PC-3 (cell line): ENCODE measurements at regions not wholly inside any gene's neighbourhood (a gene's known extent, or its start where the extent isn't known, plus 50 kb on each side); places are given as distances from the start of the nearest gene placed in this dataset.

Experiments used
- ATAC-seq: fragments of 200-7000 bp; cut with Tn5 transposase; 2 replicates; pipeline ENCODE4 v1.9.1; 2020; ENCODE audit warnings: mild to moderate bottlenecking, moderate library complexity
- BruUV-seq: library from RNA; stranded (reverse); fragments of 400-500 nt; replicated peaks from 2 replicates; lab custom pipeline; 2021; lab: Mats Ljungman, UMichigan
- CTCF ChIA-PET: fragments of 300-600 bp; sonication (Branson Sonifier 250); formaldehyde crosslinking; loops from one replicate; lab custom pipeline; 2022; ENCODE audit warnings: antibody characterized with exemption; lab: Charles Lee
- POLR2A ChIA-PET: fragments of 300-600 bp; sonication (Branson Sonifier 250); formaldehyde crosslinking; loops from one replicate; lab custom pipeline; 2022; ENCODE audit warnings: antibody characterized with exemption; ENCODE audit not compliant: unreplicated experiment; lab: Charles Lee
- DNase-seq: peaks from one replicate; pipeline ENCODE4 v3.0.0-alpha.2; 2015
- H2AFZ ChIP-seq: fragments of 300-600 bp; sonication (generic); 2 replicates; pipeline ENCODE4 v1.6.0; 2016; ENCODE audit warnings: antibody characterized with exemption, low read length
- H3F3A ChIP-seq: fragments of 300-600 bp; sonication (generic); one replicate; pipeline ENCODE4 v1.6.0; 2017; ENCODE audit warnings: antibody characterized with exemption, low read length, control low read depth, mild to moderate bottlenecking; ENCODE audit not compliant: unreplicated experiment
- H3K27ac ChIP-seq: fragments of 300-600 bp; sonication (generic); 2 replicates; pipeline ENCODE4 v1.5.1; 2016; ENCODE audit warnings: mild to moderate bottlenecking, low read length
- H3K27me3 ChIP-seq: fragments of 300-600 bp; sonication (generic); 2 replicates; pipeline ENCODE4 v1.6.1; 2016; ENCODE audit warnings: low read length, mixed read lengths
- H3K36me3 ChIP-seq: fragments of 300-600 bp; sonication (generic); 2 replicates; pipeline ENCODE4 v1.6.1; 2016; ENCODE audit warnings: low read depth, mixed run types, low read length, mixed read lengths
- H3K4me1 ChIP-seq: fragments of 300-600 bp; sonication (generic); 2 replicates; pipeline ENCODE4 v1.5.1; 2016; ENCODE audit warnings: low read length; ENCODE audit not compliant: insufficient read depth
- H3K4me2 ChIP-seq: fragments of 300-600 bp; sonication (generic); 2 replicates; pipeline ENCODE4 v1.6.0; 2016; ENCODE audit warnings: low read length
- H3K4me3 ChIP-seq: fragments of 300-600 bp; sonication (generic); 2 replicates; pipeline ENCODE4 v1.5.1; 2016; ENCODE audit warnings: mild to moderate bottlenecking, low read length, mixed read lengths
- H3K79me2 ChIP-seq: fragments of 300-600 bp; sonication (generic); 2 replicates; pipeline ENCODE4 v1.6.1; 2017; ENCODE audit warnings: low read length, mixed read lengths
- H3K9ac ChIP-seq: fragments of 300-600 bp; sonication (generic); 2 replicates; pipeline ENCODE4 v1.6.0; 2016; ENCODE audit warnings: mild to moderate bottlenecking, low read length
- H3K9me2 ChIP-seq: fragments of 300-600 bp; sonication (generic); replicated peaks from 2 replicates; pipeline ENCODE4 v1.6.1; 2016; ENCODE audit warnings: mixed run types, low read length, mixed read lengths
- H3K9me3 ChIP-seq: fragments of 300-600 bp; sonication (generic); 2 replicates; pipeline ENCODE4 v1.6.1; 2016; ENCODE audit warnings: low read length, mixed read lengths
- H4K20me1 ChIP-seq: fragments of 300-600 bp; sonication (generic); 2 replicates; pipeline ENCODE4 v1.6.1; 2016; ENCODE audit warnings: low read length, mixed read lengths
- EZH2 ChIP-seq: fragments of 300-600 bp; sonication (generic); IDR thresholded peaks from one replicate; pipeline ENCODE4 v1.6.1; 2017; ENCODE audit warnings: antibody characterized with exemption, mild to moderate bottlenecking, low read length; ENCODE audit not compliant: unreplicated experiment
- EZH2phosphoT487 ChIP-seq: fragments of 300-600 bp; sonication (generic); IDR thresholded peaks from 2 replicates; pipeline ENCODE4 v1.6.1; 2018; ENCODE audit warnings: mild to moderate bottlenecking, antibody characterized with exemption, low read length, borderline replicate concordance
- intact Hi-C: fragments of 100-400 bp; cut with micrococcal nuclease; formaldehyde crosslinking; loops from 2 replicates; pipeline ENCODE4 v1.9.0; 2023
- TF ChIP-seq, protein P1 (sequence below): fragments of 300-600 bp; sonication (generic); conservative IDR thresholded peaks from 2 replicates; pipeline ENCODE4 v1.5.1; 2017; ENCODE audit warnings: antibody characterized with exemption, low read depth, mild to moderate bottlenecking, low read length

- ChIA-PET CTCF (no interaction called here), POLR2A (no interaction called here)
- intact Hi-C loops, result no loop called here
- no peak for TF ChIP-seq EZH2phosphoT487
- no peak for TF ChIP-seq EZH2
- TF ChIP-seq, protein P1, sequence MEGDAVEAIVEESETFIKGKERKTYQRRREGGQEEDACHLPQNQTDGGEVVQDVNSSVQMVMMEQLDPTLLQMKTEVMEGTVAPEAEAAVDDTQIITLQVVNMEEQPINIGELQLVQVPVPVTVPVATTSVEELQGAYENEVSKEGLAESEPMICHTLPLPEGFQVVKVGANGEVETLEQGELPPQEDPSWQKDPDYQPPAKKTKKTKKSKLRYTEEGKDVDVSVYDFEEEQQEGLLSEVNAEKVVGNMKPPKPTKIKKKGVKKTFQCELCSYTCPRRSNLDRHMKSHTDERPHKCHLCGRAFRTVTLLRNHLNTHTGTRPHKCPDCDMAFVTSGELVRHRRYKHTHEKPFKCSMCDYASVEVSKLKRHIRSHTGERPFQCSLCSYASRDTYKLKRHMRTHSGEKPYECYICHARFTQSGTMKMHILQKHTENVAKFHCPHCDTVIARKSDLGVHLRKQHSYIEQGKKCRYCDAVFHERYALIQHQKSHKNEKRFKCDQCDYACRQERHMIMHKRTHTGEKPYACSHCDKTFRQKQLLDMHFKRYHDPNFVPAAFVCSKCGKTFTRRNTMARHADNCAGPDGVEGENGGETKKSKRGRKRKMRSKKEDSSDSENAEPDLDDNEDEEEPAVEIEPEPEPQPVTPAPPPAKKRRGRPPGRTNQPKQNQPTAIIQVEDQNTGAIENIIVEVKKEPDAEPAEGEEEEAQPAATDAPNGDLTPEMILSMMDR, result no peak
- no peak for DNase-seq
- H3K36me3 ChIP-seq, result no peaks in the 10 kb centered on the region
- no peaks in the 10 kb centered on the region for H3K9me2 ChIP-seq
- H3K9me3 ChIP-seq, result no peaks in the 10 kb centered on the region
- H4K20me1 ChIP-seq, result no peaks in the 10 kb centered on the region
- no peak overlapping the region for H3K27ac ChIP-seq
- H3F3A ChIP-seq, result no peaks in the 10 kb centered on the region
- H2AFZ ChIP-seq, result no peak overlapping the region
- H3K4me3 ChIP-seq, result no peak overlapping the region
- no peak; the same call in 1 of the 2 replicates for ATAC-seq
- no peaks in the 10 kb centered on the region for H3K27me3 ChIP-seq
- no peak overlapping the region for H3K9ac ChIP-seq
- no TSS peak for BruUV-seq
- H3K4me2 ChIP-seq, result no peak overlapping the region
- no peaks in the 10 kb centered on the region for H3K79me2 ChIP-seq
- H3K4me1 ChIP-seq, result no peaks in the 10 kb centered on the region
These were observed 477.1 kb upstream of the NEGR1 start for GRCh38 chr1:72759486-72759885.

DNA sequence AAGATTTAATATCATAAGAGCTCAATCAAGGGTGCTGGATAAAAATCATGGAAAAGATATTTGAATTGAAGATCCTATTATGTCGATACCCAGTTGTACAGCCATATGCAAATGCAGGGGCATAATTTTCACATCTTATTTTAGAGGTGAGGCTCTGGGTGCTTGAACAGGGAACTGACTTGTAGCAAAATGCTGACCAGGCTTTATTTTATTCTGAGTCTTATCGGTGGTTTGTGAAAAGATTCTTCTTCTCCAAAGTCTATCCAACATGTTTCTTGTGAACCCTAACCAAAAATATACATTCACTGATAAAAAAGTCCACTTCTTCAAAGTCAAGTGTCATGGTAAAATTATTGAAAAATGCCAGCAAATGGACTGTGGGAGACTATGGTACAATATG, 475.5 kb upstream of the NEGR1 start:
- no peak for ATAC-seq

GRCh38 chr1:72745413-72745812, 463.1 kb upstream of the NEGR1 start:
- CTCF ChIA-PET, result no interaction called here
- H3K79me2 ChIP-seq, result no peaks in the 10 kb centered on the region
- BruUV-seq, result no TSS peak
- no peaks in the 10 kb centered on the region for H3K27me3 ChIP-seq
- DNase-seq (no peak), ATAC-seq (no peak)
- POLR2A ChIA-PET, result no interaction called here
- no peak overlapping the region for H3K9ac ChIP-seq
- no peaks in the 10 kb centered on the region for H3K9me3 ChIP-seq
- H3K9me2 ChIP-seq, result no peaks in the 10 kb centered on the region
- H4K20me1 ChIP-seq, result no peaks in the 10 kb centered on the region
- no peaks in the 10 kb centered on the region for H3F3A ChIP-seq
- H3K27ac ChIP-seq, result no peak overlapping the region
- no peaks in the 10 kb centered on the region for H3K36me3 ChIP-seq
- TF ChIP-seq, protein P1, result no peak
- TF ChIP-seq EZH2, result no peak
- no peak for TF ChIP-seq EZH2phosphoT487
- no peak overlapping the region for H3K4me2 ChIP-seq
- no peak overlapping the region for H3K4me3 ChIP-seq
- H3K4me1 ChIP-seq, result no peaks in the 10 kb centered on the region
- intact Hi-C loops, result no loop called here
- H2AFZ ChIP-seq, result no peak overlapping the region

More for the DNA sequence above, 475.5 kb upstream of the NEGR1 start:
- ChIA-PET POLR2A (no interaction called here), CTCF (no interaction called here)
- H3K9me3 ChIP-seq, result no peaks in the 10 kb centered on the region
- H2AFZ ChIP-seq, result no peak overlapping the region
- no peaks in the 10 kb centered on the region for H3K36me3 ChIP-seq
- DNase-seq, result no peak
- H3K27me3 ChIP-seq, result no peaks in the 10 kb centered on the region
- H3K27ac ChIP-seq, result no peak overlapping the region
- H3F3A ChIP-seq, result no peaks in the 10 kb centered on the region
- no peak overlapping the region for H3K4me3 ChIP-seq
- TF ChIP-seq EZH2 (no peak), EZH2phosphoT487 (no peak)
- TF ChIP-seq, protein P1, result no peak
- intact Hi-C loops, result no loop called here
- no TSS peak for BruUV-seq
- H3K9me2 ChIP-seq, result no peaks in the 10 kb centered on the region
- H3K4me1 ChIP-seq, result no peaks in the 10 kb centered on the region
- no peaks in the 10 kb centered on the region for H3K79me2 ChIP-seq
- no peaks in the 10 kb centered on the region for H4K20me1 ChIP-seq
- H3K4me2 ChIP-seq, result no peak overlapping the region
- H3K9ac ChIP-seq, result no peak overlapping the region
